CD4-positive, alpha-beta T cell treated with Interleukin-17A for 4 hours (primary cell): ENCODE measurements at regions not wholly inside any gene's neighbourhood (a gene's known extent, or its start where the extent isn't known, plus 50 kb on each side); places are given as distances from the start of the nearest gene placed in this dataset.

Source experiments
- DNase-seq: peaks from one replicate; pipeline ENCODE4 v3.0.0-alpha.2; 2020; ENCODE audit warnings: mixed read lengths

GRCh38 chr6:43879722-43880121 is 109.7 kb downstream of the VEGFA start:
- no peak for DNase-seq

- no peak for DNase-seq
These were observed 108.9 kb downstream of the VEGFA start for GRCh38 chr6:43878823-43879495.

- DNase-seq: no peak
These were observed 108.2 kb downstream of the VEGFA start for GRCh38 chr6:43878127-43878634.

GRCh38 chr6:43877463-43878126 is 107.6 kb downstream of the VEGFA start:
- DNase-seq: no peak

- DNase-seq: no peak
These were observed 107.0 kb downstream of the VEGFA start for GRCh38 chr6:43877036-43877435.

GRCh38 chr6:43876602-43877001 is 106.6 kb downstream of the VEGFA start:
- DNase-seq: no peak

GRCh38 chr6:43875849-43876572 is 106.0 kb downstream of the VEGFA start:
- DNase-seq: no peak

GRCh38 chr6:43874814-43875590 is 105.0 kb downstream of the VEGFA start:
- no peak for DNase-seq

- DNase-seq: no peak
These were observed 104.0 kb downstream of the VEGFA start for GRCh38 chr6:43873806-43874714.

- DNase-seq: no peak
These were observed 101.9 kb downstream of the VEGFA start for GRCh38 chr6:43871933-43872332.

GRCh38 chr6:43871284-43871683 is 101.3 kb downstream of the VEGFA start:
- no peak for DNase-seq

- no peak for DNase-seq
These were observed 100.7 kb downstream of the VEGFA start for GRCh38 chr6:43870660-43871061.

- no peak for DNase-seq
These were observed 100.0 kb downstream of the VEGFA start for GRCh38 chr6:43869792-43870659.

- DNase-seq: no peak
These were observed 99.2 kb downstream of the VEGFA start for GRCh38 chr6:43869079-43869710.

GRCh38 chr6:43868467-43868866 is 98.5 kb downstream of the VEGFA start:
- no peak for DNase-seq

GRCh38 chr6:43867996-43868395 is 98.0 kb downstream of the VEGFA start:
- DNase-seq: no peak

- no peak for DNase-seq
These were observed 97.2 kb downstream of the VEGFA start for GRCh38 chr6:43867246-43867645.

- no peak for DNase-seq
These were observed 96.1 kb downstream of the VEGFA start for GRCh38 chr6:43865932-43866645.

- no peak for DNase-seq
These were observed 95.1 kb downstream of the VEGFA start for GRCh38 chr6:43865086-43865485.

- no peak for DNase-seq
These were observed 92.9 kb downstream of the VEGFA start for GRCh38 chr6:43862925-43863324.
